CD8-positive, alpha-beta memory T cell (primary cell): ENCODE measurements at regions not wholly inside any gene's neighbourhood (a gene's known extent, or its start where the extent isn't known, plus 50 kb on each side); places are given as distances from the start of the nearest gene placed in this dataset.

Source experiments
- CTCF ChIA-PET: fragments of 350-600 bp; sonication (Branson Sonifier 250); formaldehyde crosslinking; loops from one replicate; lab custom pipeline; 2021; ENCODE audit warnings: antibody characterized with exemption; lab: Charles Lee
- POLR2A ChIA-PET: fragments of 350-600 bp; sonication (Branson Sonifier 250); formaldehyde crosslinking; loops from one replicate; lab custom pipeline; 2021; ENCODE audit warnings: antibody characterized with exemption; lab: Charles Lee
- DNase-seq, 5 donors: peaks; one replicate each; pipeline versions ENCODE4 v3.0.0 to v3.0.0-alpha.2; 2020 to 2022; ENCODE audit warnings: mixed read lengths in 1 of 5
- H3K27ac ChIP-seq: one replicate; pipeline ENCODE4 v1.7.0; 2013; ENCODE audit warnings: low read depth, mild to moderate bottlenecking, low read length, moderate library complexity
- H3K27me3 ChIP-seq: 2 replicates; pipeline ENCODE4 v1.7.0; 2013; ENCODE audit warnings: low read length, mild to moderate bottlenecking; ENCODE audit not compliant: insufficient read depth, poor library complexity, severe bottlenecking
- H3K36me3 ChIP-seq: 2 replicates; pipeline ENCODE4 v1.7.0; 2013; ENCODE audit warnings: mild to moderate bottlenecking, low read length, moderate library complexity; ENCODE audit not compliant: insufficient read depth
- H3K4me1 ChIP-seq: 2 replicates; pipeline ENCODE4 v1.7.0; 2013; ENCODE audit warnings: mild to moderate bottlenecking, low read length, moderate library complexity; ENCODE audit not compliant: insufficient read depth
- H3K4me3 ChIP-seq: 2 replicates; pipeline ENCODE4 v1.7.0; 2013; ENCODE audit warnings: mild to moderate bottlenecking, low read length
- H3K9me3 ChIP-seq: 2 replicates; pipeline ENCODE4 v1.7.0; 2013; ENCODE audit warnings: mild to moderate bottlenecking, low read length
- H3K27ac Mint-ChIP-seq, 8 donors: one replicate each; pipeline ENCODE4 v1.8.0; 2020 to 2021; ENCODE audit warnings: mixed read lengths in 8 of 8, mild to moderate bottlenecking in 6 of 8, inconsistent platforms in 3 of 8, moderate library complexity in 3 of 8
- H3K27me3 Mint-ChIP-seq, 2 donors: one replicate each; pipeline ENCODE4 v1.8.0; 2020 to 2021; ENCODE audit warnings: mixed read lengths in 2 of 2, mild to moderate bottlenecking in 1 of 2, moderate library complexity in 1 of 2
- H3K36me3 Mint-ChIP-seq, 3 donors: one replicate each; pipeline ENCODE4 v1.8.0; 2020 to 2021; ENCODE audit warnings: mixed read lengths in 3 of 3, inconsistent platforms in 1 of 3, mild to moderate bottlenecking in 1 of 3
- H3K4me1 Mint-ChIP-seq, 3 donors: one replicate each; pipeline ENCODE4 v1.8.0; 2020 to 2021; ENCODE audit warnings: mixed read lengths in 3 of 3, inconsistent platforms in 1 of 3, mild to moderate bottlenecking in 1 of 3
- H3K4me3 Mint-ChIP-seq, 7 donors: one replicate each; pipeline ENCODE4 v1.8.0; 2020 to 2021; ENCODE audit warnings: mixed read lengths in 7 of 7, mild to moderate bottlenecking in 6 of 7, moderate library complexity in 4 of 7, inconsistent platforms in 2 of 7
- H3K9me3 Mint-ChIP-seq, 5 donors: one replicate each; pipeline ENCODE4 v1.8.0; 2020 to 2022; ENCODE audit warnings: mixed read lengths in 5 of 5, mild to moderate bottlenecking in 3 of 5, moderate library complexity in 2 of 5, inconsistent platforms in 1 of 5

- H3K27ac Mint-ChIP-seq = no peak overlapping the region
Measured at GRCh38 chr2:139314059-139314458, 533.9 kb upstream of the NXPH2 start.

GRCh38 chr2:139296672-139297209 lies 516.6 kb upstream of the NXPH2 start:
- CTCF ChIA-PET = no interaction called here
- no peaks in the 10 kb centered on the region for H3K27me3 Mint-ChIP-seq
- DNase-seq = no peak
- no peaks in the 10 kb centered on the region for H3K4me1 Mint-ChIP-seq
- no peak overlapping the region for H3K27ac Mint-ChIP-seq
- Histone ChIP-seq H3K27ac (no peak overlapping the region), H3K36me3 (no peaks in the 10 kb centered on the region), H3K4me3 (no peak overlapping the region), H3K27me3 (no peaks in the 10 kb centered on the region), H3K4me1 (no peaks in the 10 kb centered on the region), H3K9me3 (no peaks in the 10 kb centered on the region)
- H3K9me3 Mint-ChIP-seq = peaks cover 4 to 19% (median 7%) of the 10 kb centered on the region in 5 donors
- POLR2A ChIA-PET = no interaction called here
- H3K4me3 Mint-ChIP-seq = no peak overlapping the region
- no peaks in the 10 kb centered on the region for H3K36me3 Mint-ChIP-seq

More at GRCh38 chr2:139314059-139314458, 533.9 kb upstream of the NXPH2 start:
- H3K4me1 Mint-ChIP-seq = no peaks in the 10 kb centered on the region
- Histone ChIP-seq H3K9me3 (no peaks in the 10 kb centered on the region), H3K27ac (no peak overlapping the region), H3K27me3 (no peaks in the 10 kb centered on the region), H3K4me3 (no peak overlapping the region), H3K36me3 (no peaks in the 10 kb centered on the region), H3K4me1 (no peaks in the 10 kb centered on the region)
- no peak for DNase-seq
- H3K4me3 Mint-ChIP-seq = no peak overlapping the region
- POLR2A ChIA-PET = no interaction called here
- CTCF ChIA-PET = no interaction called here
- H3K36me3 Mint-ChIP-seq = no peaks in the 10 kb centered on the region
- no peaks in the 10 kb centered on the region for H3K27me3 Mint-ChIP-seq
- H3K9me3 Mint-ChIP-seq = peaks cover 0 to 17% (median 4%) of the 10 kb centered on the region in 5 donors

GRCh38 chr2:139293992-139294548 lies 513.9 kb upstream of the NXPH2 start:
- no peaks in the 10 kb centered on the region for H3K4me1 ChIP-seq
- H3K36me3 Mint-ChIP-seq = no peaks in the 10 kb centered on the region
- H3K27me3 ChIP-seq = no peaks in the 10 kb centered on the region
- H3K4me3 ChIP-seq = no peak overlapping the region
- H3K4me3 Mint-ChIP-seq = no peak overlapping the region
- CTCF ChIA-PET = no interaction called here
- no peaks in the 10 kb centered on the region for H3K9me3 ChIP-seq
- H3K4me1 Mint-ChIP-seq = no peaks in the 10 kb centered on the region
- no peaks in the 10 kb centered on the region for H3K36me3 ChIP-seq
- H3K27ac ChIP-seq = no peak overlapping the region
- peaks cover 4 to 29% (median 7%) of the 10 kb centered on the region in 5 donors for H3K9me3 Mint-ChIP-seq
- H3K27ac Mint-ChIP-seq = peak overlapping the region in 1 of 8 donors; percentile 70
- POLR2A ChIA-PET = no interaction called here
- H3K27me3 Mint-ChIP-seq = no peaks in the 10 kb centered on the region
- no peak for DNase-seq

- ChIA-PET CTCF (no interaction called here), POLR2A (no interaction called here)
- DNase-seq = no peak
- no peaks in the 10 kb centered on the region for H3K36me3 Mint-ChIP-seq
- H3K4me3 Mint-ChIP-seq = no peak overlapping the region
- H3K4me1 Mint-ChIP-seq = no peaks in the 10 kb centered on the region
- Histone ChIP-seq H3K27ac (no peak overlapping the region), H3K27me3 (no peaks in the 10 kb centered on the region), H3K9me3 (no peaks in the 10 kb centered on the region), H3K36me3 (no peaks in the 10 kb centered on the region), H3K4me3 (no peak overlapping the region), H3K4me1 (no peaks in the 10 kb centered on the region)
- H3K9me3 Mint-ChIP-seq = peaks cover 9 to 29% (median 12%) of the 10 kb centered on the region in 5 donors
- H3K27ac Mint-ChIP-seq = no peak overlapping the region
- H3K27me3 Mint-ChIP-seq = no peaks in the 10 kb centered on the region
Measured at GRCh38 chr2:139281124-139281523, 500.9 kb upstream of the NXPH2 start.

- Mint-ChIP-seq H3K27me3 (no peaks in the 10 kb centered on the region), H3K4me3 (no peak overlapping the region), H3K36me3 (no peaks in the 10 kb centered on the region), H3K4me1 (no peaks in the 10 kb centered on the region), H3K9me3 (peaks cover 0 to 11% (median 5%) of the 10 kb centered on the region in 5 donors), H3K27ac (no peak overlapping the region)
- H3K4me1 ChIP-seq = no peaks in the 10 kb centered on the region
- no peak overlapping the region for H3K4me3 ChIP-seq
- H3K27ac ChIP-seq = no peak overlapping the region
- no peaks in the 10 kb centered on the region for H3K36me3 ChIP-seq
- no peaks in the 10 kb centered on the region for H3K9me3 ChIP-seq
- POLR2A ChIA-PET = no interaction called here
- DNase-seq = no peak
- CTCF ChIA-PET = no interaction called here
- no peaks in the 10 kb centered on the region for H3K27me3 ChIP-seq
Measured at GRCh38 chr2:139271879-139272278, 491.7 kb upstream of the NXPH2 start.

- Mint-ChIP-seq H3K9me3 (peaks cover 0 to 17% (median 5%) of the 10 kb centered on the region in 5 donors), H3K36me3 (no peaks in the 10 kb centered on the region), H3K4me1 (no peaks in the 10 kb centered on the region), H3K27ac (no peak overlapping the region), H3K4me3 (no peak overlapping the region), H3K27me3 (no peaks in the 10 kb centered on the region)
- POLR2A ChIA-PET = no interaction called here
- CTCF ChIA-PET = no interaction called here
- Histone ChIP-seq H3K27ac (no peak overlapping the region), H3K36me3 (no peaks in the 10 kb centered on the region), H3K9me3 (no peaks in the 10 kb centered on the region), H3K27me3 (no peaks in the 10 kb centered on the region), H3K4me1 (no peaks in the 10 kb centered on the region), H3K4me3 (no peak overlapping the region)
- DNase-seq = no peak
Measured at GRCh38 chr2:139271149-139271548, 491.0 kb upstream of the NXPH2 start.

- H3K4me3 Mint-ChIP-seq = no peak overlapping the region
- Histone ChIP-seq H3K27ac (no peak overlapping the region), H3K9me3 (no peaks in the 10 kb centered on the region), H3K27me3 (no peaks in the 10 kb centered on the region), H3K4me1 (no peaks in the 10 kb centered on the region), H3K4me3 (no peak overlapping the region), H3K36me3 (no peaks in the 10 kb centered on the region)
- ChIA-PET CTCF (no interaction called here), POLR2A (no interaction called here)
- H3K36me3 Mint-ChIP-seq = no peaks in the 10 kb centered on the region
- H3K4me1 Mint-ChIP-seq = no peaks in the 10 kb centered on the region
- H3K27ac Mint-ChIP-seq = no peak overlapping the region
- no peaks in the 10 kb centered on the region for H3K27me3 Mint-ChIP-seq
- no peak for DNase-seq
- peaks cover 0 to 11% (median 0%) of the 10 kb centered on the region in 5 donors for H3K9me3 Mint-ChIP-seq
Measured at GRCh38 chr2:139260052-139260430, 479.9 kb upstream of the NXPH2 start.

DNA sequence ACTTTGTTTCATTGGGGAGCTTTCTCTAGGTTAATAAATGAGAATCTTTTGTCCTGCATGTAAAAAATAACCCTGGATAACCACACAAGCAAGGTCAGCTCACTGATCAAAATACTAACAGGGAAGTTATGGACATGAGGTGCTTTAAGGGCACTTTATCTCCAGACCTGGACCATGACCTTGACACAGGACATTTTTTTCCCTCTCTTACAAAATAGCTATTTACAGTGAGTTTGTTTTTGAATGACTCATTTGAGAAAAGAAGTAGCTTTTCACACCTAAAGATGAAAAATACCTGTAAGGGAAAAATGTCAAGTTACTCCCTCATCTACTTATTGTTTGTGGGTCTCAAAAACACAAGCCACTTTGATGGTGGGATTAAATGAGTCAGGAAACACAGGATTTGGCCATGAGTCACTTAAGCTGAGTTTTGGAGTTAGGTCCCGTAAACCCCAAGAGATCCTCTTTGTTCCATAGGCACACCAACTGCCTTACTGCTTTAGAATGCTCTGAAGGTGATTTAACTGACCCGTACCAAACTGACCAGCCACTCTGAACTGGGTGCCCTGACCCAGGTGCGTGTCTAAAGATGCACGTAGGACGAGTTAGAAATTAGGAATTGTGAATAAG lies 479.3 kb upstream of the NXPH2 start:
- H3K27me3 ChIP-seq = no peaks in the 10 kb centered on the region
- H3K27ac Mint-ChIP-seq = no peak overlapping the region
- DNase-seq = no peak
- H3K9me3 Mint-ChIP-seq = peaks cover 0 to 12% (median 0%) of the 10 kb centered on the region in 5 donors
- no peaks in the 10 kb centered on the region for H3K4me1 ChIP-seq
- no peak overlapping the region for H3K4me3 ChIP-seq
- H3K9me3 ChIP-seq = no peaks in the 10 kb centered on the region
- no peaks in the 10 kb centered on the region for H3K36me3 ChIP-seq
- ChIA-PET CTCF (no interaction called here), POLR2A (no interaction called here)
- no peak overlapping the region for H3K27ac ChIP-seq
- no peak overlapping the region for H3K4me3 Mint-ChIP-seq
- no peaks in the 10 kb centered on the region for H3K4me1 Mint-ChIP-seq
- H3K36me3 Mint-ChIP-seq = no peaks in the 10 kb centered on the region
- H3K27me3 Mint-ChIP-seq = no peaks in the 10 kb centered on the region
